SK-N-DZ (cell line): ENCODE measurements at regions not wholly inside any gene's neighbourhood (a gene's known extent, or its start where the extent isn't known, plus 50 kb on each side); places are given as distances from the start of the nearest gene placed in this dataset.
"Not testable (repeated sequence)": the region's sequence is repeated elsewhere in the genome, so short reads cannot be mapped to it uniquely, and the experiment has no call there.

Experiments used
- DNase-seq: peaks from one replicate; pipeline ENCODE4 v3.0.0-alpha.2; 2015; ENCODE audit warnings: low spot score

GRCh38 chr21:25487046-25487594 lies 120.2 kb downstream of the MRPL39 start:
- no peak for DNase-seq

GRCh38 chr21:25485914-25486313 lies 121.4 kb downstream of the MRPL39 start:
- no peak for DNase-seq

- DNase-seq, result no peak
These were observed 139.4 kb downstream of the MRPL39 start for GRCh38 chr21:25467896-25468295.

DNA sequence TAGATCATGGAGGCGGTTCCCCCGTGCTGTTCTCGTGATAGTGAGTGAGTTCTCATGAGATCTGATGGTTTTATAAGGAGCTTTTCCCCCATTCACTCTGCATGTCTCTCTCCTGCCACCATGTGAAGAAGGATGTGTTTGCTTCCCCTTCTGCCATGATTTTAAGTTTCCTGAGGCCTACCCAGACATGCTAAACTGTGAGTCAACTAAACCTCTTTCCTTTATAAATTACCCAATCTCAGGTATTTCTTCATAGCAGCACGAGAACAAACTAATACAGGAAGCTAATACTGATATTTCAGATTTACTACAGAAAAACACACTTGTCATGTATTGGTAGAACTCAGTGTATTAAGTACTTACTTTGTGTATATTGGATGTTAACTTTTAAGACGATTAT lies 140.2 kb downstream of the MRPL39 start:
- not testable (repeated sequence) for DNase-seq

- no peak for DNase-seq
These were observed 140.8 kb downstream of the MRPL39 start for GRCh38 chr21:25466470-25466869.

DNA sequence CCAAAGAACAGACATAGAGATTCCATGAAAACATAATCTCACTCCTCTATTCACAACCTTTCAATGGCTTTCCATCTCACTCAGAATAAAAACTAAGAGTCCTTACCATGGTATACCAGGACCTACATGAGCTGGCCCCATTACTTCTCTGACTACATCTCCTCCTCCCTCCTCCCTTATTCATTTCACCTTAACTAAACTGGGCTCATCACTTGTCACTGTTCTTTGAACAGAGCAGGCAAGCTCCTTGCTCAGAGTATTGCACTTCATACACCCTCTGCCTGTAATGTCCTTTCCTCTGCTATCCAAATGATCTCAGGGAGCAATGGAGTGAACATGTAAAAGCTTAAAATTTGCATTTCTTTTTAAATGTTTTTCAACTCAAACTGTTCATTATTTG lies 142.0 kb downstream of the MRPL39 start:
- DNase-seq, result no peak

GRCh38 chr21:25464275-25464674 lies 143.0 kb downstream of the MRPL39 start:
- DNase-seq, result no peak

DNA sequence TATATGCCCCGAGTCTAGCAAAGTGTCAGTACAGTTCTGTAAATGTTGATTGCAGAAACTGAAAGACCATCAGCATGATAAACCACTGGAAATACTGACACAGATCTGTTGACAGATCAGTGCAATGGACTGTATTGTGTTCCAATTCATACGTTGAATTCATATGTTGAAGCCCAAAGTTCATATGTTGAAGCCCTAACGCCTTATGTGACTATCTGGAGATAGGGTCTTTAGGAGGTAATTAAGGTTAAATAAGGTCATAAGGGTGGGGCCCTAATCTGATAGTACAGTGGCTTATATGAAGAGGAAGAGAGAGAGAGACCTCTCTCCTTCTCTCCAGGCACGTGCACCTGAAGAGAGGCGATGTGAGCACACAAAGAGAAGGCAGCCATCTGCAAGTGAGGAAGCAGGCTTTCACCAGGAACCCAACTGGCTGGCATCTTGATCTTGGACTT lies 144.7 kb downstream of the MRPL39 start:
- DNase-seq, result no peak

DNA sequence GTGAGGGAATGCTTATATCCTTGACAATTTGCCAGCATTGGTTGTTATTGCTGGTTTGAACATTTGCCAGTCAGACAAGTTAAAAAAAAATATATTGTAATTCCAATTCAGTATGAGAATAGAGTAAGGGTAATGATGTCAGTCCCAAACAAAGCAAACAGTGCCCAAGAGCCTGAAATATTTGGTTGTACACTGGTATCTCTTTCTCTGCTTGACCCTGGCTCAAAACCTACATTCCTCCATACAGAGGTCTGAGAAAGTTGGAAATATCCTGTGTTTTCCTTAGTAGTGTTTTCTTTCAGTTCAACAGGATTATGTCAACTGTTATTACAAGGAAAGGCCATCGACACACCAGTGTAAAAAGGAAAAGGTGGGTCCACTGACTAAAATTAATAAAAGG lies 145.6 kb downstream of the MRPL39 start:
- DNase-seq, result no peak

GRCh38 chr21:25459993-25460392 lies 147.3 kb downstream of the MRPL39 start:
- DNase-seq, result no peak

DNA sequence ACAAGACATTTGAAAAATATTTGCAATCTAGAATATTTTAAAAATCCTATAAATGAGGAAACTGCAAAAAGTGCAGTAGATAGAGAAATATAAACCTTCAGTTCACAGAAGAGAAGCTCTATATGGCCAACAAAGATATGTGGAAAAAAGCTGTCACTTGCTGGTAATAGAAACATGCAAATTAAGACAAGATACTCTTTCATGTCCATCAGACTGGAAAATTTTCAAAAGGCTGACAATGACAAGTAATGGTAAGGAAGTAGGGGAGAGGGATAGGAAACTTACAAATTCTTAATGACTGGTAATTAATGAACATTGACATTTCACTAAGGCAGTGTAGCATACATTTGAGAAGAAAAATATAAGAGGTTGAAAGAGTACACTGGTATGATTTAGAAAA lies 147.9 kb downstream of the MRPL39 start:
- DNase-seq, result no peak

GRCh38 chr21:25458484-25458883 lies 148.8 kb downstream of the MRPL39 start:
- DNase-seq, result no peak

DNA sequence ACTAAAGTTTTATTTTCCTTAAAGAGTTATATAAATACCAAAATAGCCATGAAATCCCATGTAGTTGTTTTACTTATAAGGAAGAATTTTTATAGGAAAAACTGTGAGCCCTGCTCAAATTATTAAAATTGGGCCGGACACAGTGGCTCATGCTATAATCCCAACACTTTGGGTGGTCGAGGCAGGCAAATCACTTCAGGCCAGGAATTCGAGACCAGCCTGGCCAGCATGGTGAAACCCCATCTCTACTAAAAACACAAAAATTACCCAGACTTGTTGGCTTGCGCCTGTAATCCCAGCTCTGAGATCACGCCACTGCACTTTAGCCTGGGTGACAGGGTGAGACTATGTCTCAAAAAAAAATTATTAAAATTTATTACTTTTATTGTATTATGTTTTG lies 149.3 kb downstream of the MRPL39 start:
- no peak for DNase-seq

DNA sequence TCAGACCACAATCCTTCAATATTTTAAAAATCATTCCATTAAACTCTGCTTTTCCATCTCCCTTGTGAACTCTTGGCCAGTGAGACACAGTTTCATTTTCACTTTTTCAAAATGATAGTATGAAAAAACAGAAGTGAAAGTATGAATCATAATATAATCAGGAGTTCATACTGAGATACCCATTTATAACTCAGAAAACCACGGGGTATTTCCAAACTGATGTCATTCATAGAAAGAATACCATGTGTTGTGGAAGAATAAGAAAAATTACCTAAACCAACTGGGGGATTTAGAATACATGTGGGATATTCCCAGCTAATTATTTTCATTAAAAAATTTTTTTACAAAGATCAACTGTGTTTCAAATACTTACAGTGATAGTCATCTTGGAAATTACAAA lies 149.9 kb downstream of the MRPL39 start:
- DNase-seq, result no peak

DNA sequence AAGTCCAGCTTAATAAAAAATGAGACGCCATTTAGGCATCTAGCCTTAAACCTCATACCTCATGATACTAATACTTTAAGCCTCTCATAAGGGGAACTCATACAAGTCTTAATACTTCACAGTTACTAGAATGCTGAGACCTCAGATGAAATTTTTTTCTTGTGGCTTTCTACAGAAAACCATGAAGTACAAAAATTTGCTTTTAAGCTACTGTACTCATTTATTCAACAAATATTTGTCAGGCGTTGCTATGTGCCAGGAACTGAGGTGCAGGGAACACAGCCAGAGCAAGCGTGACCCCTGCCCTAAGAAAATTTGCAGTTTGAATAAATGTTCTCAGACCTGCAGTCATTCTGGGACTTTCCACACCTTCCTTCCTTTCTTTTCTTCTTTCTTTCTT lies 150.6 kb downstream of the MRPL39 start:
- DNase-seq, result no peak

DNA sequence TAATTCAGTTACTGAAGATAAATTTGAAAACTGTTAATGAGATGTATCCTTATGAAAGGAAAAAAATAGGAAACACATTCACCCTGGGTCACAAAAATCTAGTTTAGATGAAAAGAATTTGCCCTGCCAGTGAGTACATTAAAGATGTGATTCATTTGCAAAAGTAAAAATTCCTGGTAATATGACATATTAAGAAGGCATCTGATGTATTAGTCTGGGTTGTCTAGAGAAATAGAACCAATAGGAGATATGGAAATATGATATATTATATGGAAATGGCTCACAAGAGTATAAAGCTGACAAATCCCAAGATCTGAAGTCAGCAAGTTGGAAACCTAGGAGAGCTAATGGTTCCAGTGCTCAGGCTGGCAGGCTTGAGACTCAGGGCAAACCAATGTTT lies 153.8 kb downstream of the MRPL39 start:
- DNase-seq, result no peak

DNA sequence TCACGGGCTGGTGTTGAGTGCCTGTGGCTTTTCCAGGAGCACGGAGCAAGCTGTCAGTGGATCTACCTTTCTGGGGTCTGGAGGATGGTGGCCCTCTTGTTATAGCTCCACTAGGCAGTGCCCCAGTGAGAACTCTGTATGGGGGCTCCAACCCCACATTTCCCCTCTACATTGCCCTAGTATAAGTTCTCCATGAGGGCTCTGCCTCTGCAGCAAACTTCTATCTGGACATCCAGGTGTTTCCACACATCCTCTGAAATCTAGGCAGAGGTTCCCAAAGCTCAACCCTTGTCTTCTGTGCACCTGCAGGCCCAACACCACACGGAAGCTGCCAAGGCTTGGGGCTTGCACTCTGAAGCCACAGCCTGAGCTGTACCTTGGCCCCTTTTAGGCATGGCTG lies 157.3 kb downstream of the MRPL39 start:
- DNase-seq, result no peak

- no peak for DNase-seq
These were observed 165.4 kb downstream of the MRPL39 start for GRCh38 chr21:25441835-25442234.

GRCh38 chr21:25437465-25437864 lies 169.8 kb downstream of the MRPL39 start:
- DNase-seq, result not testable (repeated sequence)

GRCh38 chr21:25428537-25428936 lies 178.7 kb downstream of the MRPL39 start:
- DNase-seq, result no peak

- no peak for DNase-seq
These were observed 179.5 kb downstream of the MRPL39 start for GRCh38 chr21:25427828-25428227.

GRCh38 chr21:25426580-25426979 lies 180.7 kb downstream of the MRPL39 start:
- no peak for DNase-seq

DNA sequence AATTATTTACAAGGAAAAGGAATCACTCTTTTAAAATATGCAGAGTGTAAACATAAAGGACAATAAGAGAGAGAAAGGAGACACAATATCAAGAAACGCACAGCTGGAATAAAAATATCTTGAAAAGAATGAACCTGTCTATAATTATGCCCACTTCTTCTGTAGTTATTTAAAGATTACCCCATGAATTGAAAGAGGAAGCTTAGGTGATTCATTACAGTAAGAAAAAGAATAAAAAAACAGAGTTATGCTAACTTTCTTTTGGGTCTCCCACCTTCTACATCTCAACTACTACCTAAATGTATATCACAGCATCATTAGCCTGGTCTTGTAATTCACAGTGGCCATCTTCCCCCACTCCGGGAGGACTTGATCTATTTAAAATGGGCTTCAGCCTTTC lies 182.1 kb downstream of the MRPL39 start:
- no peak for DNase-seq

DNA sequence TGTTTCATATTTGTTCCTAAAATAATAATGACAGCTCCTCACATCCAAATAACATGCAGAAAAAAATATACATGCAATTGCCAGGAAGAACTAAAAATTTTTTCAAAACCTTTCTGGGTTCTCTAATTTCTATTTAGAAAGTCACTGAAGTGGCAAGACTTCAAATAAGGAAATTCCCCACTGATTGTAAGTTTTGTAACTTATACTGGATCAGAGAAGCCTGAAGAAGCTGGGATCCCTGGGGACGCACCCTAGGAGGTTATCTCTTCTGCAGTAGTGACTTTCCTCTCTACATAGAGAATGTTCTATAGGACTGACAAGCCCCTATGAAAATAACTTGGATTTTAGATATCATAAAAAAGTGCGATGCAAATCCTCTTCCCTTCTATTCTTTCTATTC lies 182.6 kb downstream of the MRPL39 start:
- DNase-seq, result no peak
